Mesodermal cell (in vitro differentiated cells): ENCODE measurements at regions not wholly inside any gene's neighbourhood (a gene's known extent, or its start where the extent isn't known, plus 50 kb on each side); places are given as distances from the start of the nearest gene placed in this dataset.

Experiments used
- H3K27ac ChIP-seq: 2 replicates; pipeline ENCODE4 v1.7.0; 2013; ENCODE audit warnings: mild to moderate bottlenecking, low read depth, low read length, moderate library complexity; ENCODE audit not compliant: severe bottlenecking
- H3K36me3 ChIP-seq: 2 replicates; pipeline ENCODE4 v1.7.1; 2013; ENCODE audit warnings: mild to moderate bottlenecking, low read length, moderate library complexity; ENCODE audit not compliant: control insufficient read depth, insufficient read depth
- H3K4me1 ChIP-seq: one replicate; pipeline ENCODE4 v1.7.1; 2013; ENCODE audit warnings: mild to moderate bottlenecking, low read length; ENCODE audit not compliant: insufficient read depth, control insufficient read depth, poor library complexity, severe bottlenecking
- H3K4me3 ChIP-seq: 2 replicates; pipeline ENCODE4 v1.7.0; 2013; ENCODE audit warnings: low read length, control low read depth, mild to moderate bottlenecking; ENCODE audit not compliant: insufficient read depth, poor library complexity, severe bottlenecking; ENCODE audit errors: extremely low read depth
- H3K9me3 ChIP-seq: 2 replicates; pipeline ENCODE4 v1.7.1; 2013; ENCODE audit warnings: mild to moderate bottlenecking, low read length, moderate library complexity; ENCODE audit not compliant: control insufficient read depth
- WGBS, 2 experiments: methylation state at CpG; one replicate each; pipeline ENCODE4 v1.1.5; 2013; ENCODE audit warnings: missing lambda C conversion rate in 2 of 2; ENCODE audit not compliant: insufficient coverage in 2 of 2; 5-methylcytosine and 5-hydroxymethylcytosine counted together

DNA sequence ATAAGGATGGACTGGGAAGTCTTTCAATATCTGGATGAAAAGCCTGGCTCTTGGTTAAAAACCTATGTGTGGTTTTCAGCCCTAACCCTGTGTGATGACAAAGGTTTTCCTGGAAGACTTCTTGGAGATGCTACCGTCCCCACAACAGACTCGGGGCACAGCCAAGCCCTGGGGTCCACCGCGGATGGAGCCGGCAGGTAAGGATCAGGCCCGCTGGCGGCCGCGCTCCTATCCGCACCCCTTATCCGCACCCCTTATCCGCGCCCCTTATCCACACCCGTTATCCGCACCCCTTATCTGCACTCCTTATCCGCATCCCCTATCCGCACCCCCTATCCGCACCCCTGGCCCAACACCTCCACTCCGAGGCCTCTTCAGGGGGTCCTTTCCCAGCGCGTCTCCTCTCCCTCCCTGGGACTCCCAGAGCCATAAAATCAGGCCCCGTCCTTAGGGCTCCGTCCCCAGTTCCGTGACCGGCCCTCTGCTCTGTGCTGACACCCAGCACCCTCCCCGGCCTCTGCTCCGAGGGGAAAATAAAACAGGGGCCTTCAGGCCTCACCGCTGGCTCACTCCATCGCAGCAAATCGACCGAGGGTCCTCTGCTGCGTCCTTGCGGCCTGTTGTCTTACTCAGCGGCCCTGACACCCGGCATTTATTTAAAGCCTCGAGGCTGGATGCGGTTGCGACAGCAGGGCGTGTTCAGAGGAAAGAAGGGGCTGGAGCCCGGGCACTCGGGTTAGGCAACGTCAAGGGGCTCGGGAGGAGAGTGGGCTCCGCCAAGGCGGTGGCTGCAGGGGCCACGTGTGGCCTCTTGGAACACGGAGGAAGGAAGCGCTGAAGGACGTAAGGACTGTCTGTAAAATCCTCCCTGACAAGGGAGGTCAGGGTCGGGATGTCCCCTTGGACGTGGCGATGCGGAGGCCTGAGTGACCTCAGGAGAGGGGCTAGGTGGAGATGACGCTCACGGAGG, 215.1 kb upstream of the ADARB2 start:
- no peaks in the 10 kb centered on the region for H3K36me3 ChIP-seq
- no peak overlapping the region for H3K4me3 ChIP-seq
- WGBS, 2 experiments = 89 to 95% methylated on average over 40 to 55 of the region's 55 CpGs
- H3K9me3 ChIP-seq = no peaks in the 10 kb centered on the region
- no peaks in the 10 kb centered on the region for H3K4me1 ChIP-seq
- no peak overlapping the region for H3K27ac ChIP-seq

DNA sequence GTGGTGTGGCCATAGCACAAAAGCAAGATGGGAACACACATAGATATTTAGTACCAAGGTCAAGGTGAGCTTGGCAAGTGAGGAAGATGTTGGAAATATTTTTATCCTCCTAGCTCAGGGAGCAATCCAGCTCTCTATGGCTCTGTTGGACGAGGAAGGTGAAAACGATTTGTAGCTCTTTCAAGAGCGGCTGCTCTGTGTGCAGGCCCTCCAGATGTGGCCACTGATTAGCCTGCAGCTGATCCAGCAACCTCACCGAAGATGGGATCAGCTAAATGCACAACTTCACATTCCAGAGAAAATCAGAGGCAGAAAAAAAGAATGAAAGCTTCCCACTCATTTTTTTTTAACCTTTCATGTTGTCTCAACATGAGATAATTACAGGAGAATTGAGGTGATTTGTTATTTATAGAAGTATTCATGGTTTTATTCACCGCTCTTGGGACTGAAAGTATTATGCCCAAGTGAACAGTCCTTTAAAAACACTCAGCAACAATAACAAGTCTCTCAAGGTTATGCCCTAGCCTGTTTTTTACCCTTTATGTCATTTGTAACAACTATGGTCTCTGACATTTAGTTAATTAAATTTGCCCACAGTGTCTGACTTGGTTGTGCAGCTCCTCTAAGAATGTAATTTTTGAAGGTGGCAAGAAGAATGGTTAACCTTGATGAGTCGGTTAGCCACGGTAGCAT, 213.6 kb upstream of the ADARB2 start:
- Histone ChIP-seq H3K9me3 (no peaks in the 10 kb centered on the region), H3K4me3 (no peak overlapping the region), H3K36me3 (no peaks in the 10 kb centered on the region), H3K27ac (no peak overlapping the region), H3K4me1 (no peaks in the 10 kb centered on the region)
- WGBS, 2 experiments = 86 to 87% methylated on average over 3 to 4 of the region's 7 CpGs

DNA sequence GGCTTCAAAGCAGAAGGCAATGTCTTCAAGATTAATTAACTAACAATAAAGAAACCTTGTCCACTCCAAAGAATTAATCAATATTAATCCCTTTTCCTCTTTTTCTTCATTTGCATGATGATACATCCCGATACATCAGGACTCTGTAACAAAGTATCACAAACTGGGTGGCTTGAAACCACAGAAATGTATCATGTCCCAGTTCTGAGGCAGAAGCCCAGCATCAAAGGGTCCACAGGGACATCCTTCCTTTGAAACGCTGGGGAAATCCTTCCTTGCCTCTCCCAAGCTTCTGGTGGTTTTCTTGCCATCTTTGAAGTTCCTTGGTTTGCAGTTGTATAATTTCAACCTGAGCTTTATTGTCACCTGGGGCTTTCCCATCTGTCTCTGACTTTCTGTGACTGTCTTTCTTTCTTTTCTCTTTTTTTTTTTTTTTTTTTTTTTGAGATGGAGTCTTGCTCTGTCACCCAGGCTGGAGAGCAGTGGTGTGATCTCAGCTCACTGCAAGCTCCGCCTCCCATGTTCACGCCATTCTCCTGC, 210.2 kb upstream of the ADARB2 start:
- Histone ChIP-seq H3K4me1 (no peaks in the 10 kb centered on the region), H3K4me3 (no peak overlapping the region), H3K36me3 (no peaks in the 10 kb centered on the region), H3K27ac (no peak overlapping the region), H3K9me3 (no peaks in the 10 kb centered on the region)
- 92 to 100% methylated on average over 1 to 4 of the region's 4 CpGs for WGBS, 2 experiments

DNA sequence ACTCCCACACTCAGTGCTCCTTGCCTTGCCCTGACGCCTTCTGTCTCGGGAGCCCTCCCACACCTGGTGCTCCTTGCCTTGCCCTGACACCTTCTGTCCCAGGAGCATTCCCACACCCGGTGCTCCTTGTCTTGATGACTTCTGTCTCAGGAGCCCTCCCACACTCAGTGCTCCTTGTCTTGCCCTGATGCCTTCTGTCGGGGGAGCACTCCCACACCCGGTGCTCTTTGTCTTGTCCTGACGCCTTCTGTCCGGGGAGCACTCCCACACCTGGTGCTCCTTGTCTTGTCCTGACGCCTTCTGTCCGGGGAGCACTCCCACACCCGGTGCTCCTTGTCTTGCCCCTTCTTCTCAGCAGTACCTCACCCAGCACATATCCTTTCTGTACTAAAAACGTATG, 207.2 kb upstream of the ADARB2 start:
- no peak overlapping the region for H3K27ac ChIP-seq
- H3K9me3 ChIP-seq = no peaks in the 10 kb centered on the region
- H3K4me3 ChIP-seq = no peak overlapping the region
- 90 to 94% methylated on average over 9 to 10 of the region's 11 CpGs for WGBS, 2 experiments
- H3K36me3 ChIP-seq = no peaks in the 10 kb centered on the region
- H3K4me1 ChIP-seq = no peaks in the 10 kb centered on the region

DNA sequence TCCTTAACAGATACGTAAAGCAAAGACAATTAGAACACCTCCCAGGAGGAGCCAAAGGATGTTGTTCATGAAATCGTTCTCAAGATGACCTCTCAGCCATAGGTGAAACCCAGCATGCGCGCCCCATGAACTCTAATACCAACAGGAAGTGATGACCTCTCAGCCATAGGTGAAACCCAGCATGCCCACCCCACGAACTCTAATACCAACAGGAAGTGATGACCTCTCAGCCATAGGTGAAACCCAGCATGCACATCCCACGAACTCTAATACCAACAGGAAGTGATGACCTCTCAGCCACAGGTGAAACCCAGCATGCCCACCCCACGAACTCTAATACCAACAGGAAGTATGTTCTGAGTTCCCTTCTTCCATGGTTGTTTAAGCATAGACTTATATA, 205.2 kb upstream of the ADARB2 start:
- WGBS, 2 experiments = 88 to 90% methylated on average over 2 to 5 of the region's 7 CpGs

GRCh38 chr10:1939016-1939415, 201.7 kb upstream of the ADARB2 start:
- no peak overlapping the region for H3K4me3 ChIP-seq
- H3K27ac ChIP-seq = no peak overlapping the region
- H3K4me1 ChIP-seq = no peaks in the 10 kb centered on the region
- no peaks in the 10 kb centered on the region for H3K9me3 ChIP-seq
- H3K36me3 ChIP-seq = no peaks in the 10 kb centered on the region
- WGBS, 2 experiments = 90 to 96% methylated on average over 14 to 17 of the region's 17 CpGs

More for the DNA sequence above, 205.2 kb upstream of the ADARB2 start:
- no peak overlapping the region for H3K4me3 ChIP-seq
- no peaks in the 10 kb centered on the region for H3K4me1 ChIP-seq
- no peaks in the 10 kb centered on the region for H3K9me3 ChIP-seq
- H3K36me3 ChIP-seq = no peaks in the 10 kb centered on the region
- no peak overlapping the region for H3K27ac ChIP-seq

DNA sequence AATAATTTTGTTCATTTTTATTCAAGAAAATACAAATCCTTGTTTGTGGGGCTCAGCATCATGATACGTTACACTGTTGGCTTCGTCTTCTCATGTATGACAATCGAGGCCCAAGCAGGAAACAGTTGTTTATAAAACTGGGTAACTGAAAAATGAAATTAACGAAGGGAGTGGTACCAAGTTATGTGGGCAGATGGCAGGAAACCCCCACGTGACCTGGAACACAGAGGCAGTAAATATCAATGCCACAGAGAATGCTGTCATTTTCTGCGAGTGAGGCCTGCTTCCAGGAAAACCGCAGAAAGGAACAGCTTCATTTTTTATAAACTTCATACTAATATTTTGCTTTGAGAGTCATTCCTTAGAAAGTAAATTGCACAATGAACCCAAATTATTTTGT, 201.0 kb upstream of the ADARB2 start:
- 81 to 94% methylated on average over 5 of the region's 7 CpGs for WGBS, 2 experiments

GRCh38 chr10:1935912-1936311, 198.6 kb upstream of the ADARB2 start:
- WGBS, 2 experiments = 63 to 85% methylated on average over 2 to 3 of the region's 4 CpGs
- H3K4me3 ChIP-seq = no peak overlapping the region

More for the DNA sequence above, 201.0 kb upstream of the ADARB2 start:
- Histone ChIP-seq H3K4me1 (no peaks in the 10 kb centered on the region), H3K27ac (no peak overlapping the region), H3K4me3 (no peak overlapping the region), H3K9me3 (no peaks in the 10 kb centered on the region), H3K36me3 (no peaks in the 10 kb centered on the region)

DNA sequence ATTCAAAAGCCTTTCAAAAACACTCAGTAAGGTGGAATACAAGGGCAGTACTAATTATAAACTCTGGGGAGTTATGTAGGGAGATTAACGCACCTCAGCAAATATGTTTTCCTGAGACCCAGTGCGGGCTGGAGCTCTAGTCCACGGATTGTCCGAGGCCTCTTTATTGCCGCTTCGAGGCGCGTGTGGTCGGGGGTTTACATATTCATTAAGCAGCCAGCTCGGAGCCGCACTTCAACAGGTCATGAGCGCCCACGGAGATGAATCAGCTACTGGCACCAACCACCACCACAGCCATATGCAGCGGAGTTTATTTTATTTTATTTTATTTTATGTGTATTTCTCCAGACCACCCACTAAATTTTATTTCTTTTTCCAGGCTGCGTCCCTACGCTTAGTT, 195.9 kb upstream of the ADARB2 start:
- no peak overlapping the region for H3K4me3 ChIP-seq
- H3K27ac ChIP-seq = no peak overlapping the region
- no peaks in the 10 kb centered on the region for H3K4me1 ChIP-seq
- 89 to 90% methylated on average over 9 to 12 of the region's 16 CpGs for WGBS, 2 experiments
- no peaks in the 10 kb centered on the region for H3K36me3 ChIP-seq
- no peaks in the 10 kb centered on the region for H3K9me3 ChIP-seq

More at GRCh38 chr10:1935912-1936311, 198.6 kb upstream of the ADARB2 start:
- no peaks in the 10 kb centered on the region for H3K4me1 ChIP-seq
- no peak overlapping the region for H3K27ac ChIP-seq
- H3K36me3 ChIP-seq = no peaks in the 10 kb centered on the region
- H3K9me3 ChIP-seq = no peaks in the 10 kb centered on the region

- Histone ChIP-seq H3K9me3 (no peaks in the 10 kb centered on the region), H3K4me1 (no peaks in the 10 kb centered on the region), H3K4me3 (no peak overlapping the region), H3K36me3 (no peaks in the 10 kb centered on the region), H3K27ac (no peak overlapping the region)
- 83 to 85% methylated on average over 9 to 10 of the region's 13 CpGs for WGBS, 2 experiments
Measured at GRCh38 chr10:1932692-1933094, 195.4 kb upstream of the ADARB2 start.
